ENCODE measurements at regions not wholly inside any gene's neighbourhood (a gene's known extent, or its start where the extent isn't known, plus 50 kb on each side); places are given as distances from the start of the nearest gene placed in this dataset.

DNA sequence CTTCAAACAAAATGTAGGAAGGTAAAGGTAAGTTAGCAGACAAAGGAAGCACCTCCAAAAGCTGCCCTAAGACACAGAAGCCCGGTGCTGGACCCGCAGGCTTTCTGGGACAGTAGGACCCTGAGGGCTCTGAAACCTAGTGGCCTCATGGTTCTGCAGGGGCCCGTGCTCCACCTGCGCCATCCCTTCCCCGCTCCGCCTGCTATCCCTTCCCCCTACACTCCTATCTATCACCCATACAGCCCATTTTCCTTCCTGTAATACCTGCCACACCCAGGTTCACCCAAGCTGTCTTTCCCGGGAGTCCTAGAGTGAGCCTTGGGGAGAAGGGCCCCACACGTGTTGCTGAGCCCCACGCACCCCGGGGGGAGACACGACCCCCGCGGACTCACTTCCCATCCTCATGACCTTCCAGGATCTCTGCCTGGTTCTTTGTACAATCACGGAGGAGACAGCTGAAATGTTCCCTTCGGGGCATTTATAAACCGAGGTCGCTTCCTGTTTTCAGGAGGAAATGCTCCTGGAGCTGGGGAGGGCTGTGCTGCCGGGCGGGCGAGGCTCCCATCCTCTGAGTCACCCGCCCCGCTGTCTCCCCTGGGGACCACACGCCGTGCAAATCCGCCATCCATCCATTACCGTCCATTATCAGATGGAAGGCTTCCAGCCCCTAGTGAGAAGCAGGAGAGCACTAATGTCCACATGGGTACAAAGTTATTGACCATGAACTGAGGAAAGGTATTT is 251.7 kb upstream of the PITRM1 start:
- no peak overlapping the region for H3K27ac ChIP-seq
- intact Hi-C loops (cut with DNase I), result no loop called here

GRCh38 chr10:3423384-3423783 is 250.8 kb upstream of the PITRM1 start:
- Histone ChIP-seq H3K27me3 (no peaks in the 10 kb centered on the region), H3K36me3 (no peaks in the 10 kb centered on the region), H3K27ac (no peak overlapping the region), H3K4me1 (peaks cover 10% of the 10 kb centered on the region), H3K9me3 (no peaks in the 10 kb centered on the region), H3K4me3 (no peak overlapping the region)
- TF ChIP-seq POLR2AphosphoS5 (IDR thresholded peaks at IDR 0.05; ENCODE audit: insufficient read depth in 1 of 2, low read depth in 1 of 2), result no peak
- no peak for TF ChIP-seq POLR2A (IDR thresholded peaks at IDR 0.05)
- TF ChIP-seq, protein P1, sequence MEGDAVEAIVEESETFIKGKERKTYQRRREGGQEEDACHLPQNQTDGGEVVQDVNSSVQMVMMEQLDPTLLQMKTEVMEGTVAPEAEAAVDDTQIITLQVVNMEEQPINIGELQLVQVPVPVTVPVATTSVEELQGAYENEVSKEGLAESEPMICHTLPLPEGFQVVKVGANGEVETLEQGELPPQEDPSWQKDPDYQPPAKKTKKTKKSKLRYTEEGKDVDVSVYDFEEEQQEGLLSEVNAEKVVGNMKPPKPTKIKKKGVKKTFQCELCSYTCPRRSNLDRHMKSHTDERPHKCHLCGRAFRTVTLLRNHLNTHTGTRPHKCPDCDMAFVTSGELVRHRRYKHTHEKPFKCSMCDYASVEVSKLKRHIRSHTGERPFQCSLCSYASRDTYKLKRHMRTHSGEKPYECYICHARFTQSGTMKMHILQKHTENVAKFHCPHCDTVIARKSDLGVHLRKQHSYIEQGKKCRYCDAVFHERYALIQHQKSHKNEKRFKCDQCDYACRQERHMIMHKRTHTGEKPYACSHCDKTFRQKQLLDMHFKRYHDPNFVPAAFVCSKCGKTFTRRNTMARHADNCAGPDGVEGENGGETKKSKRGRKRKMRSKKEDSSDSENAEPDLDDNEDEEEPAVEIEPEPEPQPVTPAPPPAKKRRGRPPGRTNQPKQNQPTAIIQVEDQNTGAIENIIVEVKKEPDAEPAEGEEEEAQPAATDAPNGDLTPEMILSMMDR (IDR thresholded peaks at IDR 0.05), result no peak
- no peak for DNase-seq (ENCODE audit: extremely low spot score in 2 of 2)
- intact Hi-C loops (cut with DNase I), result no loop called here

More for the DNA sequence above, 251.7 kb upstream of the PITRM1 start:
- no peak for DNase-seq (ENCODE audit: extremely low spot score in 2 of 2)
- Histone ChIP-seq H3K36me3 (no peaks in the 10 kb centered on the region), H3K4me1 (peaks cover 10% of the 10 kb centered on the region), H3K27me3 (no peaks in the 10 kb centered on the region), H3K9me3 (no peaks in the 10 kb centered on the region), H3K4me3 (no peak overlapping the region)
- TF ChIP-seq POLR2AphosphoS5 (IDR thresholded peaks at IDR 0.05; ENCODE audit: insufficient read depth in 1 of 2, low read depth in 1 of 2), result peak in 1 of 2 donors; percentile 49
- TF ChIP-seq, protein P1 (IDR thresholded peaks at IDR 0.05), result no peak

DNA sequence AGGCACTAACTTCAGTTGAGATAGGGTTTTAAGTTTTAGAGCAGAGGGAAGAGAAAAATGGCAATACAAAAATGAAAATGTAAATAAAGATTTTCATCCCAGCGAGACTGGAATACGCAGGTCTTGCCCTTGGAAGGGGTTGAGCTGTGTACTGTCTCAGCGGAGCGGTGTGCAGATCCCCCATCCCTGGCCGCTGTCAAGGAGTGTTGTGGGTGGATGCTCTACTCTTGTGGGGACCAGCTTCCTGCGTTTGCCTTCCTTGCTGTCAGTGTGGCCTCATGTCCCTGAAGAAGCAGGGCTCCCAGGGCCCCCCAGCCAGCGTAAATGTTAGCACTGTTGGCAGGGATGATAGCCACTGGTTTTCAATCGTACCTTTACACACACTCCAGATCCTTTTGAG is 249.7 kb upstream of the PITRM1 start:
- H3K4me3 ChIP-seq, result no peak overlapping the region
- no peak for TF ChIP-seq POLR2AphosphoS5 (IDR thresholded peaks at IDR 0.05; ENCODE audit: insufficient read depth in 1 of 2, low read depth in 1 of 2)
- no peak for TF ChIP-seq POLR2A (IDR thresholded peaks at IDR 0.05)
- TF ChIP-seq, protein P1 (IDR thresholded peaks at IDR 0.05), result no peak
- intact Hi-C loops (cut with DNase I), result no loop called here

GRCh38 chr10:3421537-3422257 is 249.1 kb upstream of the PITRM1 start:
- H3K4me3 ChIP-seq, result no peak overlapping the region
- peaks cover 10% of the 10 kb centered on the region for H3K4me1 ChIP-seq
- TF ChIP-seq POLR2A (IDR thresholded peaks at IDR 0.05) (no peak), POLR2AphosphoS5 (IDR thresholded peaks at IDR 0.05; ENCODE audit: insufficient read depth in 1 of 2, low read depth in 1 of 2) (no peak)
- TF ChIP-seq, protein P1 (IDR thresholded peaks at IDR 0.05), result no peak
- H3K36me3 ChIP-seq, result no peaks in the 10 kb centered on the region
- intact Hi-C loops (cut with DNase I), result no loop called here
- no peaks in the 10 kb centered on the region for H3K9me3 ChIP-seq
- no peak for DNase-seq (ENCODE audit: extremely low spot score in 2 of 2)
- H3K27me3 ChIP-seq, result no peaks in the 10 kb centered on the region
- H3K27ac ChIP-seq, result no peak overlapping the region

More for the DNA sequence above, 249.7 kb upstream of the PITRM1 start:
- H3K36me3 ChIP-seq, result no peaks in the 10 kb centered on the region
- H3K9me3 ChIP-seq, result no peaks in the 10 kb centered on the region
- DNase-seq (ENCODE audit: extremely low spot score in 2 of 2), result no peak
- H3K27me3 ChIP-seq, result no peaks in the 10 kb centered on the region
- no peak overlapping the region for H3K27ac ChIP-seq
- peaks cover 10% of the 10 kb centered on the region for H3K4me1 ChIP-seq

Data from vagina (tissue), 2 donors.